Testis (tissue), 2 donors: ENCODE measurements at regions not wholly inside any gene's neighbourhood (a gene's known extent, or its start where the extent isn't known, plus 50 kb on each side); places are given as distances from the start of the nearest gene placed in this dataset.

Experiments
- POLR2A ChIP-seq: fragments of 450-650 bp; IDR thresholded peaks from one replicate; pipeline ENCODE4 v1.6.1; 2017; ENCODE audit warnings: antibody characterized with exemption, mild to moderate bottlenecking, moderate library complexity
- TF ChIP-seq, protein P1 (sequence below), 3 experiments: fragments of 450-650 bp in 2 of 3; fragments of 200-600 bp in 1 of 3; sonication (generic) in 1 of 3; IDR thresholded peaks; one replicate each; pipeline ENCODE4 v1.5.1; 2016 to 2019; ENCODE audit warnings: antibody characterized with exemption in 3 of 3, mild to moderate bottlenecking in 2 of 3, moderate library complexity in 1 of 3

DNA sequence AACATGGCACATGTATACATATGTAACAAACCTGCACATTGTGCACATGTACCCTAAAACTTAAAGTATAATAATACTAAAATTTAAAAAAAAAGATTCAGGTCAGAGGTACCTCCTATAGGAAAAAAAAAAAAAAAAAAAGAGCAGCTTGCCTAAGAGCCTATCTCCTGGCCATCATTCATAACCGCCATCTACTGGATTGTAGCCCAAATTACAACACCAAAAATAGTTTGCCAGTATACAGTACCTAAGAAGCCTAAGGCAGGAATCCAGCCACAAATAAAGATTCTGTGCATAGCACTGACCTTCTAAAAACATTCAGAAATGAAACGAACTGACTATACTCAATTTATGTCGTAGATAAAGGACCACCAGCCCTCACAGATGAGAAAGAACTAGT lies 438.4 kb upstream of the ADGRB3 start:
- TF ChIP-seq, protein P1, sequence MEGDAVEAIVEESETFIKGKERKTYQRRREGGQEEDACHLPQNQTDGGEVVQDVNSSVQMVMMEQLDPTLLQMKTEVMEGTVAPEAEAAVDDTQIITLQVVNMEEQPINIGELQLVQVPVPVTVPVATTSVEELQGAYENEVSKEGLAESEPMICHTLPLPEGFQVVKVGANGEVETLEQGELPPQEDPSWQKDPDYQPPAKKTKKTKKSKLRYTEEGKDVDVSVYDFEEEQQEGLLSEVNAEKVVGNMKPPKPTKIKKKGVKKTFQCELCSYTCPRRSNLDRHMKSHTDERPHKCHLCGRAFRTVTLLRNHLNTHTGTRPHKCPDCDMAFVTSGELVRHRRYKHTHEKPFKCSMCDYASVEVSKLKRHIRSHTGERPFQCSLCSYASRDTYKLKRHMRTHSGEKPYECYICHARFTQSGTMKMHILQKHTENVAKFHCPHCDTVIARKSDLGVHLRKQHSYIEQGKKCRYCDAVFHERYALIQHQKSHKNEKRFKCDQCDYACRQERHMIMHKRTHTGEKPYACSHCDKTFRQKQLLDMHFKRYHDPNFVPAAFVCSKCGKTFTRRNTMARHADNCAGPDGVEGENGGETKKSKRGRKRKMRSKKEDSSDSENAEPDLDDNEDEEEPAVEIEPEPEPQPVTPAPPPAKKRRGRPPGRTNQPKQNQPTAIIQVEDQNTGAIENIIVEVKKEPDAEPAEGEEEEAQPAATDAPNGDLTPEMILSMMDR (IDR thresholded peaks at IDR 0.05): no peak
- no peak for TF ChIP-seq POLR2A
